ENCODE measurements at regions not wholly inside any gene's neighbourhood (a gene's known extent, or its start where the extent isn't known, plus 50 kb on each side); places are given as distances from the start of the nearest gene placed in this dataset.

DNA sequence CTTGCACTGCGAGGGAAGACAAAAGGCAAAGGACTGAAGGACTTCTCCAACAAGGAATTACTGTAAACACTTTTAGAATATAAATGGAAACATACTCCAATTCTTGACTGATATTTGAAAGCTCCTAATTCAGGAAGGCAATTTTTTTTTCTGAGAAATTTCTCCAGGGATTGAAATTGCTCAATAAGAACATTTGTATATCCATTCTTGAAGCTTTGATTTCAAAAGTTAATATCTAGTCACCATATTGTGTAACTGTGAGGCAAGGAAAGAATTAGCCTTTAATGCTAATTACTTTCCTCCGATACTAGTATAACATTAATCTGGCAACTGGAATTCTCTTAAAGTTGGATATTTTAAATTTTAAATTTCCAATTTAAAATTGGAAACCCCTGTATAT, 188.4 kb upstream of the COL1A2 start:
- TF ChIP-seq FOXM1 (IDR thresholded peaks at IDR 0.05; ENCODE audit: borderline replicate concordance) (no peak), SP1 (IDR thresholded peaks at IDR 0.05) (no peak)
